Caco-2 (cell line): ENCODE measurements at regions not wholly inside any gene's neighbourhood (a gene's known extent, or its start where the extent isn't known, plus 50 kb on each side); places are given as distances from the start of the nearest gene placed in this dataset.

ENCODE experiments used
- BruUV-seq: library from RNA; stranded (reverse); fragments of 400-500 nt; replicated peaks from 2 replicates; lab custom pipeline; 2021; lab: Mats Ljungman, UMichigan
- CTCF ChIA-PET: fragments of 300-600 bp; sonication (Branson Sonifier 250); formaldehyde crosslinking; loops from one replicate; lab custom pipeline; 2022; ENCODE audit warnings: antibody characterized with exemption; lab: Charles Lee
- POLR2A ChIA-PET: fragments of 300-600 bp; sonication (Branson Sonifier 250); formaldehyde crosslinking; loops from one replicate; lab custom pipeline; 2022; ENCODE audit warnings: antibody characterized with exemption; lab: Charles Lee
- DNase-seq, 2 experiments: peaks; one replicate each; pipeline versions ENCODE4 v3.0.0 to v3.0.0-alpha.2; 2020 to 2022
- H3K27me3 ChIP-seq: replicated peaks from 2 replicates; pipeline ENCODE4 v1.6.0; 2011; ENCODE audit warnings: low read length; ENCODE audit not compliant: control insufficient read depth, insufficient read depth
- H3K36me3 ChIP-seq: 2 replicates; pipeline ENCODE4 v1.5.1; 2011; ENCODE audit warnings: low read length; ENCODE audit not compliant: control insufficient read depth, insufficient read depth
- H3K4me1 ChIP-seq: fragments of 250-450 bp; sonication (Bioruptor Pico); 2 replicates; pipeline ENCODE4 v1.5.1; 2020; ENCODE audit warnings: mild to moderate bottlenecking
- H3K4me3 ChIP-seq: 2 replicates; pipeline ENCODE4 v1.5.1; 2011; ENCODE audit warnings: low read depth, mild to moderate bottlenecking, control low read depth, low read length
- H3K9me3 ChIP-seq: fragments of 250-450 bp; sonication (Bioruptor Pico); 2 replicates; pipeline ENCODE4 v1.5.1; 2020; ENCODE audit warnings: mild to moderate bottlenecking, moderate library complexity
- H3K27ac Mint-ChIP-seq: one replicate; pipeline ENCODE4 v1.8.0; 2022; ENCODE audit warnings: mixed read lengths; ENCODE audit not compliant: unreplicated experiment
- H3K27me3 Mint-ChIP-seq: one replicate; pipeline ENCODE4 v1.8.0; 2022; ENCODE audit warnings: mixed read lengths; ENCODE audit not compliant: insufficient read depth, unreplicated experiment
- H3K36me3 Mint-ChIP-seq: one replicate; pipeline ENCODE4 v1.8.0; 2022; ENCODE audit warnings: mild to moderate bottlenecking, mixed read lengths; ENCODE audit not compliant: insufficient read depth, unreplicated experiment
- H3K4me1 Mint-ChIP-seq: one replicate; pipeline ENCODE4 v1.8.0; 2022; ENCODE audit warnings: low read depth, mixed read lengths; ENCODE audit not compliant: unreplicated experiment
- H3K4me3 Mint-ChIP-seq: one replicate; pipeline ENCODE4 v1.8.0; 2022; ENCODE audit warnings: mild to moderate bottlenecking, moderate library complexity, mixed read lengths; ENCODE audit not compliant: unreplicated experiment
- H3K9me3 Mint-ChIP-seq: one replicate; pipeline ENCODE4 v1.8.0; 2022; ENCODE audit warnings: mixed read lengths; ENCODE audit not compliant: unreplicated experiment
- intact Hi-C: fragments of 100-400 bp; cut with micrococcal nuclease; formaldehyde crosslinking; loops from one replicate; pipeline ENCODE4 v1.10.0; 2022; ENCODE audit not compliant: unreplicated experiment
- TF ChIP-seq, protein P1 (sequence below), 2 experiments: fragments of 200-600 bp in 1 of 2; IDR thresholded peaks; 1 replicate in 1 of 2; 2 replicates in 1 of 2; pipeline versions ENCODE4 v1.5.1 to v1.8.0; 2011 to 2022; ENCODE audit warnings: antibody characterized with exemption in 1 of 2, control low read depth in 1 of 2, inconsistent platforms in 1 of 2, low read depth in 1 of 2, low read length in 1 of 2, mild to moderate bottlenecking in 1 of 2, moderate library complexity in 1 of 2; ENCODE audit not compliant: insufficient read depth in 1 of 2, severe bottlenecking in 1 of 2, unreplicated experiment in 1 of 2

DNA sequence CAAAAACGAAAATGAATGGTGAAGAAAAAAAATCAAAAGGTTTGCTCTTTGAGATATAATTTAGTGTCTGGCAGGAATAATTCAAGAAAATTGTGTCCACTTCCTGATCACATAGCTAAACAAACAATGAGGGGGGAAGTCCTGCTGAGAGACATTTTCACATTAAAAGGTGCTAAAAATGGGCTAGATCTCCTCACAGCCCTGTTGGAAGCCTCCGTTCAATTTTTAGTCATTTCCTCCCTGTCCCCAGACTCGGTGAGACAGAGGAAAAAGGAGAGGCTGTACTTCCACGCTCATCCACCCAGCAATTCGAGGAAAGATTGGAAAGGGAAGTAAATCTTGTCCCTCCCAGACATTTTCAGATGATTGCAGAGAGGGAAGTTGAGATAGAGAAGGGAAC, 103.7 kb downstream of the BARHL2 start:
- Histone ChIP-seq H3K9me3 (no peaks in the 10 kb centered on the region), H3K4me3 (no peak overlapping the region), H3K27me3 (no peaks in the 10 kb centered on the region), H3K4me1 (no peaks in the 10 kb centered on the region), H3K36me3 (no peaks in the 10 kb centered on the region)
- POLR2A ChIA-PET, result no interaction called here
- Mint-ChIP-seq H3K27ac (no peak overlapping the region), H3K27me3 (no peaks in the 10 kb centered on the region), H3K36me3 (no peaks in the 10 kb centered on the region), H3K4me3 (no peak overlapping the region), H3K9me3 (no peaks in the 10 kb centered on the region), H3K4me1 (no peaks in the 10 kb centered on the region)
- intact Hi-C loops, result no loop called here
- BruUV-seq, result no TSS peak
- no peak for DNase-seq
- CTCF ChIA-PET, result no interaction called here
- TF ChIP-seq, protein P1, sequence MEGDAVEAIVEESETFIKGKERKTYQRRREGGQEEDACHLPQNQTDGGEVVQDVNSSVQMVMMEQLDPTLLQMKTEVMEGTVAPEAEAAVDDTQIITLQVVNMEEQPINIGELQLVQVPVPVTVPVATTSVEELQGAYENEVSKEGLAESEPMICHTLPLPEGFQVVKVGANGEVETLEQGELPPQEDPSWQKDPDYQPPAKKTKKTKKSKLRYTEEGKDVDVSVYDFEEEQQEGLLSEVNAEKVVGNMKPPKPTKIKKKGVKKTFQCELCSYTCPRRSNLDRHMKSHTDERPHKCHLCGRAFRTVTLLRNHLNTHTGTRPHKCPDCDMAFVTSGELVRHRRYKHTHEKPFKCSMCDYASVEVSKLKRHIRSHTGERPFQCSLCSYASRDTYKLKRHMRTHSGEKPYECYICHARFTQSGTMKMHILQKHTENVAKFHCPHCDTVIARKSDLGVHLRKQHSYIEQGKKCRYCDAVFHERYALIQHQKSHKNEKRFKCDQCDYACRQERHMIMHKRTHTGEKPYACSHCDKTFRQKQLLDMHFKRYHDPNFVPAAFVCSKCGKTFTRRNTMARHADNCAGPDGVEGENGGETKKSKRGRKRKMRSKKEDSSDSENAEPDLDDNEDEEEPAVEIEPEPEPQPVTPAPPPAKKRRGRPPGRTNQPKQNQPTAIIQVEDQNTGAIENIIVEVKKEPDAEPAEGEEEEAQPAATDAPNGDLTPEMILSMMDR (IDR thresholded peaks at IDR 0.05; ENCODE audit: insufficient read depth in 1 of 2, low read depth in 1 of 2, low read length in 1 of 2, severe bottlenecking in 1 of 2, unreplicated experiment in 1 of 2), result no peak

DNA sequence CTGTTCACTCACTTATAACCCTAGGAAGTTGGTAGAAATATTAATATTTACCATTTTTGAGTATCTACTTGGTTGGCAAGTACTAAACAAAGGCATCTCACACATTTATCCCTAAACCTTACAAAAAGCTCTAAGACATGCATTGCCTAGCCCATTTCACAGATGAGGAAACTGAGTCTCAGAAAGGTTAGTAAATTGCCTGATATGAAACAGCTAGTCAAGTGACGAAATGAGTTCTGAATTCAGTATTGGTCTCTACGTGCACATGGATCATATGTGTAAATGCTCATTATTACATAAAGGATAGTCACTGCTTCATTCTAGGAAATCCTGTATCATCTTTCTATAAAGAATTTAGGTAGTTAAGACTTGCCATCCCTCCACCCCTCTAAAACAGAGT, 105.1 kb downstream of the BARHL2 start:
- TF ChIP-seq, protein P1 (IDR thresholded peaks at IDR 0.05; ENCODE audit: insufficient read depth in 1 of 2, low read depth in 1 of 2, low read length in 1 of 2, severe bottlenecking in 1 of 2, unreplicated experiment in 1 of 2), result no peak
- POLR2A ChIA-PET, result no interaction called here
- BruUV-seq, result no TSS peak
- Mint-ChIP-seq H3K4me1 (no peaks in the 10 kb centered on the region), H3K36me3 (no peaks in the 10 kb centered on the region), H3K27ac (no peak overlapping the region), H3K27me3 (no peaks in the 10 kb centered on the region), H3K9me3 (no peaks in the 10 kb centered on the region), H3K4me3 (no peak overlapping the region)
- Histone ChIP-seq H3K4me1 (no peaks in the 10 kb centered on the region), H3K9me3 (no peaks in the 10 kb centered on the region), H3K36me3 (no peaks in the 10 kb centered on the region), H3K4me3 (no peak overlapping the region), H3K27me3 (no peaks in the 10 kb centered on the region)
- CTCF ChIA-PET, result no interaction called here
- DNase-seq, result no peak
- intact Hi-C loops, result no loop called here

DNA sequence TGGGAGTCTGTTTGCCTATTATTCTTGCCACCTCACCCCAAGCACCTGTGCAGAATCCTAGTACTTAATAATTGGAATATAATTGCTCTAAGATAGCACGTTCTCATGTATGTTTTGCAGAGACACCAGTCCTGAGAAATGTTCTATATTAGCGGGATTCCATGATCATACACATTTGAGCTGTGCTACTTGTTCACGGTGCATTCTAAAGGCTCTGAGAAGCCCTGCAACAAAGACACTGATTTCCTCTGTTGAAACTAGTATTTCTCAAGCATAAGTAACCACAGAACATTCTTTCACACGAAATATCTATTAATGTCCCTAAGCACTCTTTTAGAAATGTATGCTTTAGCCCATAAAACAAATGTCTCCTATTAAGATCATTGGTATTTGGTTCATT, 109.4 kb downstream of the BARHL2 start:
- CTCF ChIA-PET, result no interaction called here
- no peaks in the 10 kb centered on the region for H3K4me1 ChIP-seq
- H3K9me3 ChIP-seq, result no peaks in the 10 kb centered on the region
- Mint-ChIP-seq H3K36me3 (no peaks in the 10 kb centered on the region), H3K4me3 (no peak overlapping the region), H3K9me3 (no peaks in the 10 kb centered on the region), H3K27ac (no peak overlapping the region), H3K4me1 (no peaks in the 10 kb centered on the region), H3K27me3 (no peaks in the 10 kb centered on the region)
- no peaks in the 10 kb centered on the region for H3K36me3 ChIP-seq
- TF ChIP-seq, protein P1 (IDR thresholded peaks at IDR 0.05; ENCODE audit: insufficient read depth in 1 of 2, low read depth in 1 of 2, low read length in 1 of 2, severe bottlenecking in 1 of 2, unreplicated experiment in 1 of 2), result no peak
- no TSS peak for BruUV-seq
- DNase-seq, result no peak
- H3K4me3 ChIP-seq, result no peak overlapping the region
- POLR2A ChIA-PET, result no interaction called here
- no peaks in the 10 kb centered on the region for H3K27me3 ChIP-seq
- intact Hi-C loops, result no loop called here
